Endothelial cell of umbilical vein (primary cell): ENCODE measurements at regions not wholly inside any gene's neighbourhood (a gene's known extent, or its start where the extent isn't known, plus 50 kb on each side); places are given as distances from the start of the nearest gene placed in this dataset.

Experiments used
- BruUV-seq: library from RNA; stranded (reverse); fragments of 400-500 nt; replicated peaks from 2 replicates; lab custom pipeline; 2021; lab: Mats Ljungman, UMichigan
- CTCF ChIA-PET: fragments of 300-600, 350-600 bp; sonication (Branson Sonifier 250); formaldehyde crosslinking; loops from one replicate; lab custom pipeline; 2021; ENCODE audit warnings: antibody characterized with exemption, inconsistent platforms; lab: Charles Lee
- POLR2A ChIA-PET: fragments of 300-600, 350-600 bp; sonication (Branson Sonifier 250); formaldehyde crosslinking; loops from one replicate; lab custom pipeline; 2021; ENCODE audit warnings: antibody characterized with exemption, inconsistent platforms; lab: Charles Lee
- DNase-seq: peaks from one replicate; pipeline ENCODE4 v3.0.0-alpha.2; 2011; ENCODE audit warnings: low read depth, low spot score
- FAIRE-seq: peaks from 2 replicates; lab custom pipeline; 2011; peaks lifted over from hg19 to GRCh38; lab: Jason Lieb, UNC
- H2AFZ ChIP-seq: 2 replicates; pipeline ENCODE4 v1.6.0; 2012; ENCODE audit warnings: low read depth, low read length, control low read depth, inconsistent platforms
- H3K27ac ChIP-seq: 2 replicates; pipeline ENCODE4 v1.5.1; 2011; ENCODE audit warnings: low read depth, mild to moderate bottlenecking, control low read depth, low read length, moderate library complexity; ENCODE audit not compliant: insufficient read depth
- H3K27me3 ChIP-seq, 2 experiments: 2 replicates each; pipeline versions ENCODE4 v1.6.0 to v1.6.1; 2011; ENCODE audit warnings: low read length in 2 of 2, mixed read lengths in 1 of 2; ENCODE audit not compliant: control insufficient read depth in 2 of 2, insufficient read depth in 2 of 2
- H3K36me3 ChIP-seq, 2 experiments: 2 replicates in 1 of 2; 3 replicates in 1 of 2; pipeline ENCODE4 v1.5.1; 2011; ENCODE audit warnings: low read length in 2 of 2, mild to moderate bottlenecking in 1 of 2, moderate library complexity in 1 of 2; ENCODE audit not compliant: control insufficient read depth in 2 of 2, insufficient read depth in 2 of 2; ENCODE audit errors: extremely low read depth in 1 of 2
- H3K4me1 ChIP-seq: 3 replicates; pipeline ENCODE4 v1.5.1; 2011; ENCODE audit warnings: mild to moderate bottlenecking, low read length; ENCODE audit not compliant: control insufficient read depth, insufficient read depth; ENCODE audit errors: extremely low read depth
- H3K4me2 ChIP-seq: 2 replicates; pipeline ENCODE4 v1.6.1; 2011; ENCODE audit warnings: low read length, control low read depth, mixed read lengths; ENCODE audit not compliant: insufficient read depth
- H3K4me3 ChIP-seq, 3 experiments: fragments of 200-600 bp in 1 of 3; sonication (generic), shearing (Covaris generic) in 1 of 3; replicated peaks in 1 of 3; 2 replicates each; pipeline ENCODE4 v1.5.1; 2011 to 2016; ENCODE audit warnings: control low read depth in 3 of 3, low read length in 3 of 3, mild to moderate bottlenecking in 2 of 3, inconsistent platforms in 1 of 3, low read depth in 1 of 3, moderate library complexity in 1 of 3; ENCODE audit not compliant: insufficient read depth in 1 of 3
- H3K79me2 ChIP-seq: 2 replicates; pipeline ENCODE4 v1.6.0; 2012; ENCODE audit warnings: low read length, inconsistent platforms; ENCODE audit not compliant: control insufficient read depth, insufficient read depth
- H3K9ac ChIP-seq: replicated peaks from 2 replicates; pipeline ENCODE3; 2011; ENCODE audit warnings: low read length, control low read depth; ENCODE audit not compliant: insufficient read depth; ENCODE audit errors: extremely low read depth
- H3K9me1 ChIP-seq: replicated peaks from 3 replicates; pipeline ENCODE4 v1.6.0; 2011; ENCODE audit warnings: mild to moderate bottlenecking, low read length; ENCODE audit not compliant: control insufficient read depth, insufficient read depth; ENCODE audit errors: extremely low read depth
- H3K9me3 ChIP-seq: replicated peaks from 2 replicates; pipeline ENCODE4 v1.5.1; 2012; ENCODE audit warnings: low read length, inconsistent platforms; ENCODE audit not compliant: control insufficient read depth, insufficient read depth
- H4K20me1 ChIP-seq: replicated peaks from 2 replicates; pipeline ENCODE3; 2011; ENCODE audit warnings: mild to moderate bottlenecking, low read length; ENCODE audit not compliant: control insufficient read depth, insufficient read depth; ENCODE audit errors: extremely low read depth
- EZH2 ChIP-seq: IDR thresholded peaks from 2 replicates; pipeline ENCODE4 v1.6.1; 2012; ENCODE audit warnings: borderline replicate concordance, low read depth, mild to moderate bottlenecking, moderate library complexity, low read length, inconsistent platforms; ENCODE audit not compliant: severe bottlenecking
- FOS ChIP-seq: IDR thresholded peaks from 2 replicates; pipeline ENCODE4 v1.6.1; 2011; ENCODE audit warnings: mild to moderate bottlenecking, low read length, moderate library complexity, borderline replicate concordance; ENCODE audit not compliant: insufficient read depth
- MYC ChIP-seq: IDR thresholded peaks from one replicate; pipeline ENCODE4 v1.6.1; 2011; ENCODE audit warnings: mild to moderate bottlenecking, low read depth, low read length
- POLR2A ChIP-seq: IDR thresholded peaks from 2 replicates; pipeline ENCODE4 v1.6.1; 2012; ENCODE audit warnings: low read depth, mild to moderate bottlenecking, control low read depth, low read length
- POLR2AphosphoS5 ChIP-seq: IDR thresholded peaks from 2 replicates; pipeline ENCODE4 v1.6.1; 2012; ENCODE audit warnings: low read depth, mild to moderate bottlenecking, control low read depth, low read length, moderate library complexity; ENCODE audit not compliant: insufficient read depth
- dilution Hi-C: fragments of 300-500 bp; cut with MboI; formaldehyde crosslinking; loops from one replicate; pipeline ENCODE4 v1.15.0; 2019; ENCODE audit warnings: low sequenced_read_pairs; ENCODE audit not compliant: extremely low pct_ligation_motif_present
- intact Hi-C: fragments of 100-400 bp; cut with micrococcal nuclease; formaldehyde crosslinking; loops from one replicate; pipeline ENCODE4 v1.10.0; 2022
- TF ChIP-seq, protein P1 (sequence below): IDR thresholded peaks from 2 replicates; pipeline ENCODE4 v1.6.1; 2011; ENCODE audit not compliant: insufficient read depth, insufficient read length

DNA sequence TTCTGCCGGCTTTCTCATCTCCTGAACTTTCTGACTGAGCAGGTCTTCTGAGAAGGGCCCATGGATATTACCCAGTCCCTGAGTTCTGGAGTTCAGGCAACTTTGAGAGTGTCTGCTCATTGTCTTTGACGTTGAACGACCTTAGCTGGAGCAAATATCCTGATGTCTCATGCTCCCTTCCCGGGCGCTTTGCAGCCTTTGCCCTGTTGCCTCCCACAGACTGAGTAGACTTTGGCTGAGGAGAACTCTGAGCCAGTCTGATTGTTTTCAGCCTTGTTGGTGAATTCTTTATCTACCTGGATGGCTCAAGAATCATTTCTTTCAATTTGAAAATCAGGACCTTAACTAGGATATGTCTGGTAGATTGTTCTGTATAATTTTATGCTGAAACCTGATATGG, 353.7 kb downstream of the GLRX3 start:
- CTCF ChIA-PET = no interaction called here
- no peak for FAIRE-seq

DNA sequence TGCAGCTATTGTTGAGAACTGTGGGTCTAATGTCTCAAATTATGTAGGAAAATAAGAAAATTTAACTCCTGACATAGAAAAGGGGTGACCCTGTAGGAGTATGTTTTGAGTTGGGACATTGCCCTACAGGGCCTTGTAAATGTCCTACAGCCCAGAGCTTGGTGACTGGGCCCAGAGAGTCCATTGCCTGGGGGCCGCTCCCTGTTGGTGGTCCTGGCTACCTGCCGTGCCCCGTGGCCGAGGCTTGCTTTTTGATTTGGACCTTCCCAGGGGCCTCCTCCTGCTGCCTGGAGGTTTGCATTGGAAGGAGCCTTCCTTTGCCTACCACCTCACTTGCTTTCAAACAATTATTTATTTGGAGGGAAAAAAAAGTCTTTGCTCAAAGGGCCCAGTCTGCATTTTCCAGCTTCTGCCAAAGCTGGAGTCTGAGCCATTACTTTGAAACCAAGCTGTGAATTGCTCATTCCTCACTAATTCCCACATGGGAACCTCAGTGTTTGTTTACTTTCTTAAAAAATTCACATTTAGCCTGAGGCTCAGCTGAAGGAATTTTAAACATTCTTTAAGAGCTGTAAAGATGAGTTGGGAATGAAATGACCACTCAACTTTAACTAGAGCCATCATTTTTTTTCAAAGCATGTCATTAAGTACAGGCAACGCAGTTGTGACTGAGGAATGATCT, 355.0 kb downstream of the GLRX3 start:
- no peak for DNase-seq
- Histone ChIP-seq H3K9ac (no peak overlapping the region), H3K4me2 (no peak overlapping the region), H3K4me1 (no peaks in the 10 kb centered on the region), H3K4me3 (no peak overlapping the region), H3K79me2 (no peaks in the 10 kb centered on the region), H3K9me3 (peaks cover 8% of the 10 kb centered on the region), H4K20me1 (no peaks in the 10 kb centered on the region), H3K36me3 (no peaks in the 10 kb centered on the region), H3K9me1 (no peaks in the 10 kb centered on the region), H3K27ac (no peak overlapping the region), H3K27me3 (no peaks in the 10 kb centered on the region), H2AFZ (no peak overlapping the region)
- dilution Hi-C loops = no loop called here
- intact Hi-C loops = no loop called here
- TF ChIP-seq POLR2A = no peak
- no peak for TF ChIP-seq MYC
- FAIRE-seq = no peak
- CTCF ChIA-PET = no interaction called here
- POLR2A ChIA-PET = no interaction called here
- no TSS peak for BruUV-seq

More for the DNA sequence above, 353.7 kb downstream of the GLRX3 start:
- no peak for DNase-seq
- H3K27me3 ChIP-seq = no peaks in the 10 kb centered on the region
- H3K9me1 ChIP-seq = no peaks in the 10 kb centered on the region
- no peaks in the 10 kb centered on the region for H3K4me1 ChIP-seq
- H3K4me3 ChIP-seq = no peak overlapping the region
- POLR2A ChIA-PET = no interaction called here
- no peak overlapping the region for H3K27ac ChIP-seq
- no peaks in the 10 kb centered on the region for H3K79me2 ChIP-seq
- H2AFZ ChIP-seq = no peak overlapping the region
- no peaks in the 10 kb centered on the region for H4K20me1 ChIP-seq
- peaks cover 13% of the 10 kb centered on the region for H3K9me3 ChIP-seq
- H3K9ac ChIP-seq = no peak overlapping the region
- TF ChIP-seq POLR2AphosphoS5 (no peak), MYC (no peak), EZH2 (no peak), FOS (no peak), POLR2A (no peak)
- TF ChIP-seq, protein P1, sequence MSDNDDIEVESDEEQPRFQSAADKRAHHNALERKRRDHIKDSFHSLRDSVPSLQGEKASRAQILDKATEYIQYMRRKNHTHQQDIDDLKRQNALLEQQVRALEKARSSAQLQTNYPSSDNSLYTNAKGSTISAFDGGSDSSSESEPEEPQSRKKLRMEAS = no peak
- intact Hi-C loops (no loop called here), dilution Hi-C loops (no loop called here)
- no peaks in the 10 kb centered on the region for H3K36me3 ChIP-seq
- no TSS peak for BruUV-seq
- no peak overlapping the region for H3K4me2 ChIP-seq
